HUES64 (cell line): ENCODE measurements at regions not wholly inside any gene's neighbourhood (a gene's known extent, or its start where the extent isn't known, plus 50 kb on each side); places are given as distances from the start of the nearest gene placed in this dataset.

Experiments used
- H3K27ac ChIP-seq: 2 replicates; pipeline ENCODE4 v1.7.0; 2013; ENCODE audit warnings: low read depth, low read length, inconsistent platforms
- H3K27me3 ChIP-seq: 2 replicates; pipeline ENCODE4 v1.6.1; 2013; ENCODE audit warnings: mild to moderate bottlenecking, low read length; ENCODE audit not compliant: insufficient read depth
- H3K36me3 ChIP-seq: 2 replicates; pipeline ENCODE4 v1.6.1; 2013; ENCODE audit warnings: mild to moderate bottlenecking, low read length; ENCODE audit not compliant: insufficient read depth
- H3K4me1 ChIP-seq: 2 replicates; pipeline ENCODE4 v1.6.1; 2013; ENCODE audit warnings: mild to moderate bottlenecking, low read length, moderate library complexity; ENCODE audit not compliant: insufficient read depth
- H3K4me3 ChIP-seq: 2 replicates; pipeline ENCODE4 v1.5.1; 2013; ENCODE audit warnings: mild to moderate bottlenecking, low read length, moderate library complexity
- H3K9ac ChIP-seq: 2 replicates; pipeline ENCODE4 v1.6.1; 2013; ENCODE audit warnings: mild to moderate bottlenecking, low read depth, low read length
- H3K9me3 ChIP-seq: 2 replicates; pipeline ENCODE4 v1.6.1; 2013; ENCODE audit warnings: low read depth, low read length; ENCODE audit not compliant: insufficient read depth
- WGBS: fragments of 150-250, 120-280 bp; methylation state at CpG from one replicate; pipeline ENCODE4 v1.1.7; 2013; ENCODE audit warnings: missing lambda C conversion rate; 5-methylcytosine and 5-hydroxymethylcytosine counted together

DNA sequence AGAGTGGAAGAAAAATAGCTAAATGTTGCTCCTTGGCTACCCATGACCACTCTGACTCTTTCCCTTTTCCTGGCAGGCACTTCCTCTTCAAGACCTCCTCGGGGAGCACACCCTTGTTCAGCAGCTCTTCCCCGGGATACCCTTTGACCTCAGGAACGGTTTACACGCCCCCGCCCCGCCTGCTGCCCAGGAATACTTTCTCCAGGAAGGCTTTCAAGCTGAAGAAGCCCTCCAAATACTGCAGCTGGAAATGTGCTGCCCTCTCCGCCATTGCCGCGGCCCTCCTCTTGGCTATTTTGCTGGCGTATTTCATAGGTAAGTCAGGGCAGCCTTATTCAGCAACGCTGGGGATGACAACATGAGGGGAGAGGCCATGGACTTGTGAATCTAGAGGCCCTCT, 298.6 kb upstream of the WWC1 start:
- peaks cover 5% of the 10 kb centered on the region for H3K4me1 ChIP-seq
- no peak overlapping the region for H3K9ac ChIP-seq
- H3K4me3 ChIP-seq = no peak overlapping the region
- H3K9me3 ChIP-seq = no peaks in the 10 kb centered on the region
- no peak overlapping the region for H3K27ac ChIP-seq
- WGBS = 94% methylated on average over 11 of the region's 11 CpGs
- H3K27me3 ChIP-seq = no peaks in the 10 kb centered on the region
- no peaks in the 10 kb centered on the region for H3K36me3 ChIP-seq

DNA sequence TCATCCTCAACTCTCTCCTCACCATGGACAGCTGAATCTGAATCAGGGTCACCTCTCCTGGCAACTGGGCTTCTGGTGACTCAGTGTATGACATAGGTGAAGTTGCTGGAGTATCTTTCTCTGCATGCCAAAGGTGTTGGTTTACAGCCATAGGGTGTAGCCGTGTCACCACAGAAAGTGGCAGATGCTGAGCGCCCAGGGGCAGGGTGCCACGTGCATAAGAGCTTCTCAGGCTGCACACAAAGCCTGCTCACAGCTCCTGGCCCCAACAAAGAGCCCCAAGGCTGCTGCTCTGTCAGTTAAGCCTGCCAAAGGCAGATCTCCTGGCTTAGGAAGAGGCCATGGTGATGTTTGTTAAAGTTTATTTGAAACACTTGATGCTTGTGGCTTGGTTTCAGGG, 297.7 kb upstream of the WWC1 start:
- Histone ChIP-seq H3K27ac (no peak overlapping the region), H3K27me3 (no peaks in the 10 kb centered on the region), H3K4me3 (no peak overlapping the region), H3K9me3 (no peaks in the 10 kb centered on the region), H3K9ac (no peak overlapping the region), H3K4me1 (no peaks in the 10 kb centered on the region), H3K36me3 (no peaks in the 10 kb centered on the region)
- WGBS = 90% methylated on average over 3 of the region's 3 CpGs

DNA sequence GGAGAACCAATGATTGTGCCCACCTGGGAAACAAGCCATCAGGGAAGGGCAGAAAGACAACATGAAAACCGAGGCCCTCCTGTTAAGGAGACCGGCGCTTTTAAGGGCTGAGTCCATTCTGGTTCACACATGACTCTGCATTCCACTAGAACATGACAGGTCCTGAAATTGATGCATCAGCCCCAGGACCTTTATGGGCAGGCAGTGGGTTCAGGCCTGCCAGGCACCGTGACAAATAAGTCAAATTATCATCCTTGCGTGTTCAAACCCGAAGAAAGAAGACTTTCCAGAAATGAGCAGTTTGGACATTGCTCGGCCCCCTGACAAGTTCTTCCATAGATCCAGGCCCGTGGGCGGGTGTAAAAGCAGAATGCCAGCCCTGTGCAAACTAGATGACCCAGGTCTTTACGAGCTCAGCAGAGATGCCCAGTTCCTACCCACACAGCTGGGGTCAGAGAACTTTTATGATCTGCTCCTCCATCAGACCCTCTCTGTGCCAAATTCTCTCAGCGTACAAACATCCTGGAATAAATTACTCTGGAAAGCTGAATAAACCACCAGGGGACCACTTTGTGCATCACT, 295.5 kb upstream of the WWC1 start:
- no peaks in the 10 kb centered on the region for H3K9me3 ChIP-seq
- no peak overlapping the region for H3K4me3 ChIP-seq
- H3K9ac ChIP-seq = no peak overlapping the region
- H3K4me1 ChIP-seq = no peaks in the 10 kb centered on the region
- H3K27ac ChIP-seq = no peak overlapping the region
- WGBS = 95% methylated on average over 11 of the region's 11 CpGs
- no peaks in the 10 kb centered on the region for H3K36me3 ChIP-seq
- no peaks in the 10 kb centered on the region for H3K27me3 ChIP-seq

DNA sequence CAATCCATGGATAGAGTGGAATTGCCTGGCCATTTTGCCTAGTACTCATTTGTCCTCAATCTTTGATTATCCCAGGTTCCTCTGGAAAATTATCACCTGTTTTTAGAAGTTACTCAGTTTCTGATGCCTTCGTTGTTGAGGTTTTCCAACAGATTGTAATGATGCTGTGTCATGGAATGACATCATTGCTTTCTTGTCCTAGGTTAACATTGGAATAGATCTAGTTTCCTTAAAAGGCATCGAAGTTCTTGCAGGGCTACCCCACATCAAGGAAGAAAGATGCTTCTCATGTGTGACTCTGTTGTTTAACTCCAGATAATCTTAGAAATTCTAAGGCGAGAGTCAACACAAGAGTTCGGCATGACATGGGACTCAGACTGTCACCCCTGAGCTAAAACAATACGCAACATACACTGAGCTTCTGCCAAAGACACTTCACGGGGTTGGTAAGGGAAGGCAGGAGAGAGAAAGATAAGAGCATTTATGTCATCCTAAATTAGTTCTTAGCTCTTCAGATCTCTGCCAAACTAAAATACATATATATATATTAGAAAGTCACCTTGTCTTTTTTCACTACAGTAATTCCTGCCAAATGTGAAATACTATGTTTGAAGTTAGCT, 293.2 kb upstream of the WWC1 start:
- Histone ChIP-seq H3K36me3 (no peaks in the 10 kb centered on the region), H3K4me1 (no peaks in the 10 kb centered on the region), H3K27me3 (no peaks in the 10 kb centered on the region), H3K9me3 (no peaks in the 10 kb centered on the region), H3K27ac (no peak overlapping the region), H3K9ac (no peak overlapping the region), H3K4me3 (no peak overlapping the region)
- WGBS = 92% methylated on average over 5 of the region's 6 CpGs

DNA sequence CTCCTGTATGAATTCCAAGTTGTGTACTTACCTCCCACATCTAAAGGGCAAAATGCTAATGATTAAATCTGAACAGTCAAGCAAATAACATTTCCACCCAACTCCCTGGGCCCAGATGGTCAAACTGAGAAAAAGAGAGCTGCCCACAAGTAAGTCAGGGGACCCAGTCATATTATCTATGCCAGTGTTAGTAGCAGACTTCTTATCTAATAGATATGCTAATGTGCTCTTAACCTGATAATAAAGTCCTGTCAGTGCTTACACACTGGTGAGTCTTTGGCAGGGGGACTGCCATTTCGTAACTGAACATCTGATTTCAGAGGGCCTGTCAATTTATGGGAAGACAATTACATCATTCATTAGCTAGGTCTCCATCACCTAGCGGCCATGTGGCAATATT, 292.3 kb upstream of the WWC1 start:
- no peaks in the 10 kb centered on the region for H3K27me3 ChIP-seq
- no peak overlapping the region for H3K27ac ChIP-seq
- H3K9me3 ChIP-seq = no peaks in the 10 kb centered on the region
- H3K36me3 ChIP-seq = no peaks in the 10 kb centered on the region
- no peak overlapping the region for H3K4me3 ChIP-seq
- no peaks in the 10 kb centered on the region for H3K4me1 ChIP-seq
- WGBS = 94% methylated on average over 2 of the region's 2 CpGs
- no peak overlapping the region for H3K9ac ChIP-seq

DNA sequence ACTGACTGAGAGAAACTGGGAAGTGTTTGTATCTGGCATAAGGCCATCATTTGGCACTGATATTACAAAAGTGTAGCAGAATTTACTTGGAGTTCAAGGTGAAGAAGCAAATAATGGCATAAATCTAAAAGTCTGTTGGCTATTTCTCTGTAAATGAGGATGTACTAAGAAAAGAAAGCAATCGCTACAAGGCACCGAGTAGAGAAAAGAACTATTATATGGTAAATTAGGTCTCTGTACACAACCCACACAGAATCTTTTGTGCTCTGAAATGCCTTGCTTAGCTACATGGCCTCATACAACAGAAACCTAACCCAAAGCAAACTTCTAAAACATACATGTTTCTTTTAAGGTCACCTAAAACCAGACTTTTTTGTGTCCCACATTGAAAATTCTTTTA, 290.1 kb upstream of the WWC1 start:
- no peaks in the 10 kb centered on the region for H3K4me1 ChIP-seq
- no peak overlapping the region for H3K27ac ChIP-seq
- WGBS = 100% methylated on average over 2 of the region's 2 CpGs
- H3K27me3 ChIP-seq = no peaks in the 10 kb centered on the region
- no peak overlapping the region for H3K4me3 ChIP-seq
- H3K9ac ChIP-seq = no peak overlapping the region
- H3K36me3 ChIP-seq = no peaks in the 10 kb centered on the region
- H3K9me3 ChIP-seq = no peaks in the 10 kb centered on the region

DNA sequence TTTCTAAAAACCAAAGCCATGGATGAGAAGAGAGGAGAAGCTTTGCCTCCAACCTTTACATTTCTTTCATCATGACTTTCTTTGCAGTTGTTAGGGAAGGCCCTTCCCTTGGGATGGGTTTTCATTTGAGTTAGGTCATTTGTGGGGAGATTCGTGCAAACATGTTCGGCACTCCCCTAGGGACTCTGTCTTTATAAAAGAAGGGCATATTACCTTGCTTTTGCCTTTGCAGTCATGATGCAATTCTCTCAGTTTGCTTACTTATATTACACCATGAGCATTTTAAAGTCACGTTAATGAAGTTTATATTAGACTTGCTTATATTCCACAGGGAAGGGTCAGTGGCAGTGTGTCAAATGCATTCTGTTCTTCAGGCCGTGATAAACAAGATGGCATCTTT, 289.3 kb upstream of the WWC1 start:
- WGBS = 98% methylated on average over 4 of the region's 4 CpGs
- Histone ChIP-seq H3K27ac (no peak overlapping the region), H3K27me3 (no peaks in the 10 kb centered on the region), H3K4me1 (no peaks in the 10 kb centered on the region), H3K36me3 (no peaks in the 10 kb centered on the region), H3K4me3 (no peak overlapping the region), H3K9ac (no peak overlapping the region), H3K9me3 (no peaks in the 10 kb centered on the region)

DNA sequence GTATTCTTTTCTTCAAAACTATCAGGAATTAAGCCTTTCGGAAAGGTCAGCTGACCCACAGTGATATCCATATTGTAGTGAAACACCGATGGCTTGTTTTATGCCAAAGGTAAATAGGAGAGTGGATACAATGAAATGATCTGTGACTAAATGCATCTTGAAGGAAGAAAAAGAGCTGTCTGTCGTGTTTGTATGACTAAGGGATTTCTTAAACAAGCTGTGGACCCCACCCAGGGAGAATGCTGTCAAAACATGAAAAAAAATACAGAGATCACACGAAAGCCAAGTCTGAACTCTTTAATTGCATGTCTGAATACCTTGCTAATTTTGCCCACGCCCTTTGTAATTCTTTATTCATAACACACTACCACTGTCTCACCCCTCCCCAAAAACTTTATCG, 286.4 kb upstream of the WWC1 start:
- no peaks in the 10 kb centered on the region for H3K27me3 ChIP-seq
- H3K36me3 ChIP-seq = no peaks in the 10 kb centered on the region
- WGBS = 85% methylated on average over 6 of the region's 6 CpGs
- H3K9me3 ChIP-seq = no peaks in the 10 kb centered on the region
- no peak overlapping the region for H3K9ac ChIP-seq
- no peak overlapping the region for H3K27ac ChIP-seq
- no peaks in the 10 kb centered on the region for H3K4me1 ChIP-seq
- no peak overlapping the region for H3K4me3 ChIP-seq

DNA sequence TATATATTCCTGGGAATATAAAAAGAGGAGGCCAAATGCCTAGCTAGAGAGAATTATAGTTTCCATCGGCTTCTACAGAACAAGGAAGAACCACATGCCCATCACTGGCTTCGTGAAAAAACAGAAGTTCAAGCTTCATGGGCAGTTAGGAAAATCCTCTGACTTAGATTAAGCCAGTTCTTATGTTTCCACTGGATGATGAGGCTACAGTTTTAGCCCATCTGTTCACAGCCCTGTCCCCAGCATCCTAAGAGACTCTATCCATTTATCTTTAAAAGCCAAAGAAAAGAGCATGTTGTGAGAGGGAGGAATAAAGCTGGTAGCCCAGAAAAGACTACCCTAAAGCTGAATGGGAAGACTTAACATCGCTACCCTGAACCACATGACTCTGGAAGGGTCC, 285.5 kb upstream of the WWC1 start:
- no peaks in the 10 kb centered on the region for H3K27me3 ChIP-seq
- H3K4me3 ChIP-seq = no peak overlapping the region
- H3K27ac ChIP-seq = no peak overlapping the region
- no peaks in the 10 kb centered on the region for H3K36me3 ChIP-seq
- no peak overlapping the region for H3K9ac ChIP-seq
- H3K9me3 ChIP-seq = no peaks in the 10 kb centered on the region
- WGBS = 93% methylated on average over 3 of the region's 3 CpGs
- H3K4me1 ChIP-seq = no peaks in the 10 kb centered on the region

DNA sequence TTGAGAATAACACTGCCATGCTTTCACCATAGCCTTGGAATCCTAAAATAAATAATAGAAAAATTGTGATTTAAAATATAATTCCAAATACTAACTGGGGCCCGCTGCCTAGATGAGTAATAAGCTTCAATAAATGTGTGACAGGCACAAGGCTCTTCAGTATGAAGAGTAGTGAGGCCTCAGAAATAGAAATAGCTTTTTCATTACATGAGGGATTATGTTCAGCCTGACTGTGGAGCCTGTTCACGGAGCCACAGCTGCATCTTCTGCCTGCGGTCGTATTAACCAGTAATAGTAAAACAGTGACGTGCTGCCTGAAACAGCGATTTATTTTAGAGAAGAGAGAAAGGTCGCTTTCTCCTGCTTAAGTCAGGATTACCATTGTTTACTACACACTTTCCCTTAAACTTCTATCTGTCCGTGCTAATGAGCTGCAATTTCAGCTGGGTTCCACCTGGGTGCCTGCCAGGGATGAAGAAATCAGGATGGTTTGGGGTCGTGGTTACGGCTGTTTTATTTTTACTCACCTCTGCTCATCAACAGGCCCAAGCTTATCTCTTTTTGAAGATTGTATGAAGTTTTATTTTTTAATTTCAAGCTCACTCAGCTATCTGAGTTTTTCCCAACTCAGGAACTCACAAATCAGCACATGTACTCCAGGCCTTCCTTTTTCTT, 284.9 kb upstream of the WWC1 start:
- no peak overlapping the region for H3K9ac ChIP-seq
- no peak overlapping the region for H3K27ac ChIP-seq

DNA sequence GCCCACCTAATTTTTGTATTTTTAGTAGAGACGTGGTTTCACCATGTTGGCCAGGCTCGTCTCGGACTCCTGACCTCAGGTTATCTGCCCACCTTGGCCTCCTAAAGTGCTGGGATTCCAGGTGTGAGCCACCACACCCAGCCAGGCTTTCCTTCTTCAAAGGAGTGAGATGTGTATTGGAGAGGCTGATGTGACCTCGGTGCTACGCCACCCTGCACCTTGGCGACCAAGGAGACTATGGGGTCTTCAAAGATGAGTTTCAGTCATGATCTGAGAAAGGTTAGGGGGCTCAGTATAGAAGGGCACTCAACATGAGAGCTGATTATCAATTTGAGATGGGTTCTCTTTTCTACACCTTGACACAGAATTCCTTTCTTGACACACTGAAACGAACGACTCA, 284.2 kb upstream of the WWC1 start:
- H3K9me3 ChIP-seq = no peaks in the 10 kb centered on the region

More for the DNA sequence above, 284.9 kb upstream of the WWC1 start:
- no peaks in the 10 kb centered on the region for H3K27me3 ChIP-seq
- H3K4me3 ChIP-seq = no peak overlapping the region
- WGBS = 90% methylated on average over 10 of the region's 10 CpGs
- H3K9me3 ChIP-seq = no peaks in the 10 kb centered on the region
- H3K36me3 ChIP-seq = no peaks in the 10 kb centered on the region
- no peaks in the 10 kb centered on the region for H3K4me1 ChIP-seq

More for the DNA sequence above, 284.2 kb upstream of the WWC1 start:
- WGBS = 95% methylated on average over 8 of the region's 8 CpGs
- H3K9ac ChIP-seq = no peak overlapping the region
- no peaks in the 10 kb centered on the region for H3K4me1 ChIP-seq
- no peak overlapping the region for H3K4me3 ChIP-seq
- H3K27ac ChIP-seq = no peak overlapping the region
- H3K27me3 ChIP-seq = no peaks in the 10 kb centered on the region
- no peaks in the 10 kb centered on the region for H3K36me3 ChIP-seq
